HUES48 (cell line): ENCODE measurements at regions not wholly inside any gene's neighbourhood (a gene's known extent, or its start where the extent isn't known, plus 50 kb on each side); places are given as distances from the start of the nearest gene placed in this dataset.

ENCODE experiments used
- H3K27ac ChIP-seq: one replicate; pipeline ENCODE4 v1.7.0; 2013; ENCODE audit warnings: low read depth, low read length, inconsistent platforms
- H3K27me3 ChIP-seq: 2 replicates; pipeline ENCODE4 v1.6.1; 2013; ENCODE audit warnings: mild to moderate bottlenecking, low read length; ENCODE audit not compliant: control insufficient read depth, insufficient read depth
- H3K36me3 ChIP-seq: 2 replicates; pipeline ENCODE4 v1.6.1; 2013; ENCODE audit warnings: low read length; ENCODE audit not compliant: control insufficient read depth, insufficient read depth
- H3K4me1 ChIP-seq: 2 replicates; pipeline ENCODE4 v1.6.1; 2013; ENCODE audit warnings: mild to moderate bottlenecking, low read length; ENCODE audit not compliant: control insufficient read depth, insufficient read depth
- H3K4me3 ChIP-seq: 2 replicates; pipeline ENCODE4 v1.5.1; 2013; ENCODE audit warnings: mild to moderate bottlenecking, low read depth, low read length
- H3K9ac ChIP-seq: 2 replicates; pipeline ENCODE4 v1.6.1; 2013; ENCODE audit warnings: mild to moderate bottlenecking, low read depth, low read length, moderate library complexity
- H3K9me3 ChIP-seq: 2 replicates; pipeline ENCODE4 v1.6.1; 2013; ENCODE audit warnings: low read length; ENCODE audit not compliant: control insufficient read depth, insufficient read depth

DNA sequence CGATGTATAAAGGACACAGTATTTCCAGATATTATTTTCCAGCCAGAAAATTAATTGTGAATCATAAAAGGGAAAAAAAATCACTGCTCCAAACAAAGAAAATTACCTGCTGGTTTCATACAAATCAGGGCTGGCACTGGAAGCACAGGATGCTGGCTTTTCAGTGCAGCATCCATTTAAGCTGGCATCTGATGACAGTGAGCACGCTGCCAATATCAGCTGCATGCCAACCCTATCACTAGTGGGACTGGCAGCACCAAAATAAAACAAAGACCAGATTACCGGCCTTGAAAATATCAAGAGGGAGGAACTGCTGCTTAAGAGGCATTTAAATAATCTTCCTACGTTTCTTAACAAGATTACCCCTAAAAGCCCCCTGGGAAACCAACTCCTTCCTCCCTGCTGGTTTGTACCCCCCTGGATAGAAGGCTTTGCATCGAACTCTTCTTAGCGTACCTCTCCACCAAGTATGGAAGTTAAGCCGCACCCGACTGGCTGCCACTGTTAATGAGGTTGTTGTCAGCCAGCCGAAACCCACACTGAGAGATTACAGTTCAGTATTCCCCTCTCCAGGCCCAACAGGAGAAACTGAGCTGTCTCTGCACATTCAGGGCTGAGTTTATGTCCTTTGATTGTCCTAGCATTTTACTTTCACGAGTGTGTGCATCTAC is 257.8 kb downstream of the EFNB2 start:
- Histone ChIP-seq H3K4me1 (no peaks in the 10 kb centered on the region), H3K9ac (no peak overlapping the region), H3K36me3 (no peaks in the 10 kb centered on the region), H3K27ac (no peak overlapping the region), H3K4me3 (no peak overlapping the region), H3K9me3 (no peaks in the 10 kb centered on the region), H3K27me3 (no peaks in the 10 kb centered on the region)

- Histone ChIP-seq H3K9ac (no peak overlapping the region), H3K9me3 (no peaks in the 10 kb centered on the region), H3K36me3 (no peaks in the 10 kb centered on the region), H3K4me3 (no peak overlapping the region), H3K27me3 (no peaks in the 10 kb centered on the region), H3K4me1 (no peaks in the 10 kb centered on the region), H3K27ac (no peak overlapping the region)
These were observed 258.6 kb downstream of the EFNB2 start for GRCh38 chr13:106276876-106277275.

DNA sequence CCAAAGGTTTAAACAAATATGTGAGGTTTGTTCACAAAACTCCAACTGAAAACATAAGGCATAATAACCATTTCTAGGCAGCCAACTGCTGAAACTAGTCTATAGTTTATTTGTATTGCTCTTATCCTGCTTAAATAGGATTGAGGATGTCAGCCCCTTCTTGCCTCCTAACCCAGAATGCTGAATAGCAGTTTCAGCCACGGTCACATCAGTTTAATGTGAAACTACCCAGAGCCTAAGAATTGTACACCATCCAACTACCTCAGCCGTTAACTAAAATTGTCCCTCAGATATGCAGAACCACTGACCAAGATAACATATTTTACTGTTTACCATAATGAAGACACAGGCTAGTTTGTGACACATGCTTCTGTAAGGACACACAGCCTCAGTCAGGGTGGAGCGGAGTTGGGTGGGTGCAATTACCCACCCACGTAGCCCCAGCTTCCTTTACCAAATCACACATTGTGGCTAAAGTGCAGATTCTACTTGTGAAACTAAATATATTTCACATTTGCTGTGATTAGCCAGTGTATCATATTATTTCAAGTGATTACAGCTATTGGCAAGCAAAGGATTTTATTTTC is 259.9 kb downstream of the EFNB2 start:
- Histone ChIP-seq H3K27ac (no peak overlapping the region), H3K9me3 (no peaks in the 10 kb centered on the region), H3K36me3 (no peaks in the 10 kb centered on the region), H3K27me3 (no peaks in the 10 kb centered on the region), H3K4me3 (no peak overlapping the region), H3K4me1 (no peaks in the 10 kb centered on the region), H3K9ac (no peak overlapping the region)

DNA sequence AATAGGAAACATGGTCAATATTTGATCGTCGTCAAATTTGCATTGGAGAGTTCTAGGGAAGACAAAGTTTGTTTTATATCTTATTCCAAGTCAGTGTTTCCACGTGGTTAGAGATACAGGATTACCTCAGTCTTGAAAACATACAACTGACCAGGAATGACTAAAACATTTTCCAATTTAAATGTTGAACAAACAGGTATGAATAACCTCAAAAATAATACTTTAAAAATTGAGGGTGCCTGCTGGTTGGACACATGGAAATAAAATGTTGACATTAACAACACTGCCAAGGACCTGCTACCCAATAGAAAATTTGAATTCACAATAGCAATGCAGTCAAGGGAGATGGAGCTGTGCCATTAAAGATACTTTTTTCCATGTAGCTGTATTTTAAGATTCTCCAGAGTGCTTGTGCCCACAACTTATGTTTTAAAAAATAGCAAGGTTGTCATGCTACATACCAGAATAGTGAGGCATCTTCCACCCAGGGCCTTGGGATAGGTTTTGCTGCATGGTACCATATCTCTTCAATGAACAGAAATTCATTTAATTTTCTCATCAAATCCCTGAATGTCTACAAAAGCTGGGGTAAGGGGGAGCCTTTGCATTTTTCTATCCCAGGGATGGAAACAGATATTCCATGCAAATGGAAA is 260.8 kb downstream of the EFNB2 start:
- no peaks in the 10 kb centered on the region for H3K4me1 ChIP-seq
- no peak overlapping the region for H3K9ac ChIP-seq
- no peak overlapping the region for H3K27ac ChIP-seq
- H3K27me3 ChIP-seq: no peaks in the 10 kb centered on the region
- H3K36me3 ChIP-seq: no peaks in the 10 kb centered on the region
- no peaks in the 10 kb centered on the region for H3K9me3 ChIP-seq
- no peak overlapping the region for H3K4me3 ChIP-seq

DNA sequence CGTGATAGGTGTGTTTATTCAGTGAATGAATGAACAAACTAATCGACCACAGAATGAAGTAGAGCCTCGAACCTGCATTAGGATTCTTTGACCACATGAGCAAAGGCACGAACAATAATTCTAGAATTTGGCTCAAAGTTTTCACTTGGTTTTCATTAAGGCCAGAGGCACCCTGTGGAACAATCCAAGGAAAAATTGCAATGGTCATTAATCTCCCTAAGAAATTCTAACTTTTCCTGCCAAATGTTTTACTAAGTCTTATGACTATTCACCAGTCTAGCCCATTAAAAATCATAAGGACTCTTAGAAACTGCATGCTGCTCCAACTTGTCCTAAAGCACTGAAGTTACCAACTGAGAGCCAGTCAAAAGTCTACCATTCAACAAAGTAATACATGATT is 271.7 kb downstream of the EFNB2 start:
- H3K27me3 ChIP-seq: no peaks in the 10 kb centered on the region
- H3K27ac ChIP-seq: no peak overlapping the region
- no peak overlapping the region for H3K4me3 ChIP-seq
- no peaks in the 10 kb centered on the region for H3K4me1 ChIP-seq
- no peaks in the 10 kb centered on the region for H3K9me3 ChIP-seq
- no peak overlapping the region for H3K9ac ChIP-seq
- no peaks in the 10 kb centered on the region for H3K36me3 ChIP-seq

GRCh38 chr13:106262886-106263285 is 272.6 kb downstream of the EFNB2 start:
- Histone ChIP-seq H3K4me1 (no peaks in the 10 kb centered on the region), H3K9ac (no peak overlapping the region), H3K36me3 (no peaks in the 10 kb centered on the region), H3K9me3 (no peaks in the 10 kb centered on the region), H3K4me3 (no peak overlapping the region), H3K27me3 (no peaks in the 10 kb centered on the region), H3K27ac (no peak overlapping the region)

- Histone ChIP-seq H3K4me1 (no peaks in the 10 kb centered on the region), H3K9me3 (no peaks in the 10 kb centered on the region), H3K36me3 (no peaks in the 10 kb centered on the region), H3K27me3 (no peaks in the 10 kb centered on the region), H3K27ac (no peak overlapping the region), H3K4me3 (no peak overlapping the region), H3K9ac (no peak overlapping the region)
These were observed 274.0 kb downstream of the EFNB2 start for GRCh38 chr13:106261450-106261849.

DNA sequence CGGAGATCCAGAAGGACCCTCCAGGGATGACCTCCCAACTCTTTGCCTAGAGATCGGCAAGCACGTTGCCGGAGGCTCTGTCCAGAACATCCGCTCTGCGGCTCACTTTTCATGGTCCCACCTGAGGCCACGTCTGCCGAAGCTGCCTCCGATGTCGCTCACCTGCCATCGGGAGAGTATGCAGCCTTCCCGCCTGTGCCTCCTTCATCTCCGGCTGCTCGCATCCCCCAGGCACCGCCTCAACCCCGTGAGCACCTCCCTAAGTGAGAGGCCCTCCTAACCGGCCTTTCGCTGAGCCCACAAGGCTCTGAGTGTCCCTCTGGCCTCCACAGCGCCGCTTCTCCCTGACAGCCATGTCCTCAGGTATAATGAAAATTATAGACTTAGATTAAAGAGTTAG is 275.1 kb downstream of the EFNB2 start:
- Histone ChIP-seq H3K4me3 (no peak overlapping the region), H3K36me3 (no peaks in the 10 kb centered on the region), H3K9me3 (no peaks in the 10 kb centered on the region), H3K27ac (no peak overlapping the region), H3K9ac (no peak overlapping the region), H3K4me1 (no peaks in the 10 kb centered on the region), H3K27me3 (no peaks in the 10 kb centered on the region)

DNA sequence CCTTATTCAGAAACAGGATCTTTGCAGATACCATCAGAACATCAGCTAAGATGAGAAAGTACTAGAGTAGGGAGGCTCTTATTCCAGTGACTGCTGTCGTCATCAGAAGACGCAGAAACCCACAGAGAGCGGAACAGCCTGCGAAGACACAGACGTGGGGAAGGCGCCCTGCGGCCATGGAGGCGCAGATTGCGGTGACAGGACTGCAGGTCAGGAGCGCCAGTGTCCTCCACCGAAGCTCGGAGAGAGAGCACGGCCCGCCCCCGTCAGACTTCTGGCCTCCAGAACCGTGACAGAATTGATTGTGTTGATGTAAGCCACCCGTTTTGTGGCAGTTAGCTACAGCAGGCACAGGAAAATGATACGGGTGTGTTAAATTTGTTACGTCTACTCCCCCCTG is 275.5 kb downstream of the EFNB2 start:
- H3K4me3 ChIP-seq: no peak overlapping the region
- no peaks in the 10 kb centered on the region for H3K4me1 ChIP-seq
- no peak overlapping the region for H3K27ac ChIP-seq
- H3K36me3 ChIP-seq: no peaks in the 10 kb centered on the region
- H3K9me3 ChIP-seq: no peaks in the 10 kb centered on the region
- H3K9ac ChIP-seq: no peak overlapping the region
- H3K27me3 ChIP-seq: no peaks in the 10 kb centered on the region

GRCh38 chr13:106246666-106247188 is 288.7 kb downstream of the EFNB2 start:
- Histone ChIP-seq H3K36me3 (no peaks in the 10 kb centered on the region), H3K4me1 (peaks cover 10% of the 10 kb centered on the region; the same call in 1 of the 2 replicates), H3K27ac (no peak overlapping the region), H3K9ac (no peak overlapping the region), H3K9me3 (no peaks in the 10 kb centered on the region), H3K27me3 (no peaks in the 10 kb centered on the region), H3K4me3 (no peak overlapping the region)

DNA sequence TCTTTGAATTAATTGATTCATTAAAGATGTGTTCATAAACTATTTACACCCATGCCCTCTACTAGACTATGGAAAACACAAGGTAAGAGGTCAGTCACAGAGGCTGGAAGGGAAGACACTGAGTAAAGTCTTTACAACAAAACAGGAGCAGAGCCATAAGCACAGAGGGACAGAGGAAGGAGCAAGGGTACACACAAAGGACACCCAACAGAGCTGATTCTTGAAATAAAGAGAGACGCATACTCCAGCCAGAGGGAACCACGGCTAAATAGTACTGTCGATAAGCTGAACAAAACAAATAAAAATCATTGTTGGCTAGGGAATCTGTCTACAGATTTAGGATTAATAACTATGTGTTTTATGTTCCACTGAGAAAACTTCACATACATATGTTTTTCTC is 289.2 kb downstream of the EFNB2 start:
- Histone ChIP-seq H3K4me3 (no peak overlapping the region), H3K27me3 (no peaks in the 10 kb centered on the region), H3K27ac (no peak overlapping the region), H3K4me1 (peaks cover 10% of the 10 kb centered on the region; the same call in 1 of the 2 replicates), H3K36me3 (no peaks in the 10 kb centered on the region), H3K9me3 (no peaks in the 10 kb centered on the region), H3K9ac (no peak overlapping the region)
